Fibroblast of skin of right biceps (primary cell): ENCODE measurements at regions not wholly inside any gene's neighbourhood (a gene's known extent, or its start where the extent isn't known, plus 50 kb on each side); places are given as distances from the start of the nearest gene placed in this dataset.

Source experiments
- DNase-seq: peaks from one replicate; pipeline ENCODE4 v3.0.0-alpha.2; 2013

DNA sequence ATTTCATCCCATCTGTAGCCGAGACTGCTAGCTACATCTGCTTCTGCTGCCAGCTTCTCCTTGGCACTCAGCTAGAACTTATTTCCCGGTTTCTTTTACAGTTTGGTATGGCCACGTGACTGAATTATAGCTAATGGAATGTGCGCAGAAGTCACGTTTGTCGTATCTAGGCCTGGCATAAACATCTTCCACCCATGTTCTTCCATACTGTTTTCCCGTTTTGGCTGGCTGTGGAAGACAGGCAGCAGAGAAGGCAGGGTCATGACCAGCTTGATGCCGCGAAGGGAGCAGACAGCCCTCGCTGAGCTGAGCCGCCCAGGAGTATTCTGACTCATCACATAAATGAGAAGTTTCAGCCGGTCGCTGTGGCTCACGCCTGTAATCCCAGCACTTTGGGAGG lies 186.7 kb downstream of the RFC3 start:
- DNase-seq = no peak

GRCh38 chr13:34006011-34006410 lies 188.1 kb downstream of the RFC3 start:
- DNase-seq = no peak

GRCh38 chr13:34011552-34012085 lies 193.7 kb downstream of the RFC3 start:
- no peak for DNase-seq

DNA sequence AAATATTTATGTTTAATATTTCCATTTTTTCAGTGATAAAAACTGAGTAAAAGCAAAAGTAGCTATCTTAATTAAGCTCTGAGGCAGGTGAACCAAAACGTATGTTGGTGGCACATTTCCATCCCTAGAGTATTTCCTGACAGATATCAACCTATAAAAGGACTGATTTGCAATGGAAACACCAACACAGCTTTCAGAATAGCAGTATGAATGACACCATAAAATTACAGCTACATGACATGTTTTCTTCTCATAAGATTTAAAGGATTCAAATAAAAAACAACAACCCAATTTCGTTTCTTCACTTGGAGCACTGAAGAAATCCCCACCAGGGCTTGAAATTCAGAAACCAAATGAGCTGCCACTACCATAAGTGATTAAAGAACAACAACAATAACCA lies 194.4 kb downstream of the RFC3 start:
- no peak for DNase-seq

- DNase-seq = no peak
Measured at GRCh38 chr13:34013061-34013460, 195.1 kb downstream of the RFC3 start.

GRCh38 chr13:34017231-34017630 lies 199.3 kb downstream of the RFC3 start:
- DNase-seq = no peak

DNA sequence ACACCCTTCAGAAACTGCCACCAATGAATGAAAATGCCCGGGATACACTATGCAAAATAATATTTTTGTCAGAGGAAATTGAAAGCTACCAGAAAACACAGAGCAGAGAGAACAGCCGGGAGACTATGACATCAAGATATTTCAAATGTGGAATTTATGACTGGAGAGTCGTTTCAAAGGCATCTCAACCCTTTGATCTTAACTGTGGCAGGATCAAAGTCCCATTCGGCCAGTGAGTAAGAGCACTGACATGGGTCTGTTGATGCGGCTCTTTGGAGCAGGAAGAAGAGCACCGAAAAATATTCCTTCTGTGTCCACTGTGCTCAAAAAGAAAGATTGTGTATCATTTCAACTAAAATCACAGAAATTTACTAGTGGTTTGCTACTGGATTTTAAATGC lies 201.9 kb downstream of the RFC3 start:
- peak; percentile 46 for DNase-seq

DNA sequence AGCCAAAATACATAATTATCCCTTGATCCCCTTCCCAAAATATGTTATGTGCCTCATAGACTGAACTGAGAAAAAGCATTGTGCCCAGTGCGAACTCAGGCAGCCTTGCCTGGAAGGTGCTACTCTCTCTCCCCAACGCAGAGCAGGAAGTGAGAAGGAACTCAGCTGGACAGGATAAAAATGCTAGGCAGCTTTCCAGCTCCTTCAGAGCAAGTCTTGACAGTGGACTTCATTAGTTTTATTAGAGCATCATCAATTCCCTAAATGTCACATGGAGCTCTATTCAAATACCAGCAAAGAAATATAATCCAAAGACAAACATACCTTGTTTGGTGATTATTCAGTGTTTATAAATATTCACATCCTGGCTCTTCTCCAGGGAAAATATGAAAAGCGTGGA lies 202.4 kb downstream of the RFC3 start:
- no peak for DNase-seq

- no peak for DNase-seq
Measured at GRCh38 chr13:34021619-34022018, 203.7 kb downstream of the RFC3 start.

DNA sequence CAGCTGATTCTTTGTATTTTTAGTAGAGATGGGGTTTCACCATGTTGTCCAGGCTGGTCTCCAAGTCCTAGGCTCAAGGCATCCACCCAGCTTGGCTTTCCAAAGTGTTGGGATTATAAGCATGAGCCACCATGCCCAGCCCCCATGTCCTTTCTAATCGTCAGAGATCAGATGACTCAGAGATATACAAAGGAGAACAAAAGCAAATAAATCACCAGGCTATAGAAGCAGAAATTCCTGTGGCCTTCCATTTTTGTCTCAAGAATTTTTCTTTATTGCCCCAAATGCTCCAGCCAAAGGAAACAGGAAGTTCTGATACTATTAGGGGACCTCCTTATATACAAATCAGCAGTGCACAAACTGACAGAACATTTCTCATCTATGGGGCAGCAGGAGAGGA lies 207.8 kb downstream of the RFC3 start:
- DNase-seq = peak; percentile 92

DNA sequence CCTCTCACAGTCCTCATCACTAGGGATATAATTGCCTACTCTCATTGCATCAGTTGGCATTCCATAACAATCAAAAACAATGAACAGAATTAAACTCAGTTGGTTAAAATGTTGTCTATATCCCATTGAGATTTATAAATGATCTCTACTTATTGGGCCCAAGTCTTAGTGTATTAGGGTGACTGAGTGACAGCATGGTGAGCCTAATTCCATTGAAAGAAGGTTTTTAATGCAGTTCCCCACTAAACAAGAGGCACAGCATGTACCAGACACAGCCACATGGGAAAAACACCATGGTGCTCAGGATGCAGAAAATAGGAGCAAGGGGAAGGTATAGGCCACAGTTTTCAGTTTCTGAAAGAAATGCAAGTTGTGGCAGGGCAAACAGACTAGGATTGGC lies 208.4 kb downstream of the RFC3 start:
- no peak for DNase-seq

DNA sequence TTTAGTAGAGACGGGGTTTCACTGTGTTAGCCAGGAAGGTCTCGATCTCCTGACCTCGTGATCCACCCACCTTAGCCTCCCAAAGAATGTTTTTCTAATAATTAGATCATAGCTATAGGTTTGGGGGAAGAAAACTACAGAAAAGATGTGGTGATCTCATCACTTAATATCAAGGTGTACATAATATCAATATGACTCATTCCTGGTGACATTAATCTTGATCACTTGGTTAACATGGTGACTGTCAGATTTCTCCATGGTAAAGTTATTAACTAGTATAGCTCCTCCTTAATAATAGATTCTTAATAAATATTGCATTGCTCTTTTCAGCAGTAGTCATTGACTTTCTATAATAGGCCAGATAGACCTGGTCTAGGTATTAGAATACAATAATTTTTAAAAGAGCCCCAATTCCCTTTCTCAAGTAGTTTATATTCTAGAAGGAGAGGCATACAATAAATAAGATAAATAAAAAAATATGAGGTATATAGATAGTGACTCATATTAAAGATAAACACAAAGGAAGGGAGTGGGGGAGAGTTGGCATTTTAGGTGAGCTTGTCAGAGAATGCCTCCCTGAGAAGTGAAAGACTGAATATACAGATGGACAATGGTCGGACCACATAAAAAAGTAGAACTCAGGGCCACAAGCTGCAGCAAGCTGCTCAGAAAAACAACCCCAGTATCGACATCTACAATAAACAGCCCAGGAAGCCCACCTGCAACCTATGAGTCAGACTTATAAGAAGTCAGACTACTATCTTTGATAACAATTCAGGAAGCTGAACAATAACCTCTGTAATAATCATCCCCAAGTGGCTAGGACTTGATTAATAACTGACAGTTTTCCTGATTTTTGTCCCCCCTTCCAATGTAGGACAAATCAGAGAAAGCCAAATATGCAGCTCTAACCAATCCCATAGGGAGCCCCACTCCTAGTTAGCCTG lies 210.8 kb downstream of the RFC3 start:
- DNase-seq = no peak

GRCh38 chr13:34030782-34031181 lies 212.8 kb downstream of the RFC3 start:
- peak; percentile 49 for DNase-seq

GRCh38 chr13:34031610-34032009 lies 213.7 kb downstream of the RFC3 start:
- no peak for DNase-seq

GRCh38 chr13:34034411-34034810 lies 216.5 kb downstream of the RFC3 start:
- DNase-seq = peak; percentile 45

- DNase-seq = no peak
Measured at GRCh38 chr13:34035178-34035577, 217.2 kb downstream of the RFC3 start.

GRCh38 chr13:34035676-34036325 lies 217.9 kb downstream of the RFC3 start:
- DNase-seq = peak; percentile 71

GRCh38 chr13:34037636-34038540 lies 219.9 kb downstream of the RFC3 start:
- peak; percentile 20 for DNase-seq

DNA sequence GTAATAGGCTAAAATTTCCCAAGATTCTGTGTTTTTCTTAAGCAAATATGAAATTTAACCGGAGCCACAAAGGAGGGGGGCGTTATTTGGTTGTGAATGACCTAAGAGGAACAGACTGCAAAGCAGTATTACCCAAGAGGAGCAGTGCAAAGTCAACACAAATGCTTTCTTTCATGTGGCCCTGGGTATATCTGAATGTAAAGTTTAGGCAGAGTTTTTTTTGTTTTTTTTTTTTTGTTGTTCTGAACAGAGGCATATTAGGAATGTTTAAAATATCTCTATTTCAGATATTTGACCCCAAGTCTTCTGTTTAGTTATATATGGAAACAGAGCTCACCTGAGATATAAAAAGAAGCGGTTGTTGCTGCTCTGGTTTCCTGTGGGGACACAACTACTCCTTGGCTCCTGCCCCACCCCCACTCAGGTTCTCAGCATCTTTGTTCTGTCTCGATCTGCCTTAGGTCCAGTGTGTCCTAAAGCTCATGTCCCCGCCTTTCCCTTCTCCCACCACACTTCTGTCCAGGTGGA lies 220.7 kb downstream of the RFC3 start:
- no peak for DNase-seq

- DNase-seq = no peak
Measured at GRCh38 chr13:34039678-34040077, 221.7 kb downstream of the RFC3 start.

- no peak for DNase-seq
Measured at GRCh38 chr13:34040863-34041262, 222.9 kb downstream of the RFC3 start.

DNA sequence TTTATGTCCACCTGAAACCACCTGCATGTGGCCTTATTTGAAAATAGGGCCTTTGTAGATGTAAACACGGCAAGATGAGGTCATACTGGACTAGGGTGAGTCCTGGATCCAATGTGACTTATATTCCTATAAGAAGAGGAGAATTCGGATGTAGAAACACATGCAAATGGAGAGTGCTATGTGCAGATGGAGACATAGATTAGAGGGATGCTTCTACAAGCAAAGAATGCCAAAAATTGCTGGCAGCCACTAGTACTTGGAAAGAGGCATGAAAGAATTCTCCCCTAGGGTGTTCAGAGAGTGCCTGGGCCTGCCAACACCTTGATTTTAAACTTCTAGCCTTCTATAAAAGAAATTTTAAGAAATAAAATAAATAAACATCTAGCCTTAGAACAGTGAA lies 226.1 kb downstream of the RFC3 start:
- peak; percentile 74 for DNase-seq

GRCh38 chr13:34044660-34045080 lies 226.7 kb downstream of the RFC3 start:
- DNase-seq = peak; percentile 83
